ENCODE measurements at regions not wholly inside any gene's neighbourhood (a gene's known extent, or its start where the extent isn't known, plus 50 kb on each side); places are given as distances from the start of the nearest gene placed in this dataset.

GRCh38 chr12:63323942-63324341 lies 172.9 kb upstream of the AVPR1A start (continued):
- no peak for TF ChIP-seq PBX3 (IDR thresholded peaks at IDR 0.05; ENCODE audit: insufficient replicate concordance, low read depth, low read length)

GRCh38 chr12:63321373-63321772 lies 170.4 kb upstream of the AVPR1A start:
- no peaks in the 10 kb centered on the region for H3K4me1 ChIP-seq (ENCODE audit: control insufficient read depth, insufficient read depth, low read length)
- RAD21 ChIA-PET (ENCODE audit: unreplicated experiment), result no interaction called here
- H3K9me3 ChIP-seq (replicated peaks; ENCODE audit: control insufficient read depth, insufficient read depth, low read length), result no peaks in the 10 kb centered on the region
- FAIRE-seq, result no peak
- no peaks in the 10 kb centered on the region for H3K27me3 ChIP-seq (replicated peaks in 1 of 2; ENCODE audit: control insufficient read depth in 2 of 2, insufficient read depth in 2 of 2, low read length in 1 of 2)
- intact Hi-C loops (cut with micrococcal nuclease; ENCODE audit: unreplicated experiment) (no loop called here), in situ Hi-C loops (cut with MboI) (no loop called here)
- WGBS (ENCODE audit: insufficient coverage, insufficient replicate concordance, low lambda C conversion rate, missing lambda C conversion rate), result 0% methylated on average over 2 of the region's 2 CpGs
- DNase-seq (ENCODE audit: low read depth, low spot score), result no peak
- H3K27ac ChIP-seq (ENCODE audit: control insufficient read depth, insufficient read depth), result no peak overlapping the region
- H2AFZ ChIP-seq (ENCODE audit: control insufficient read depth, low read depth, low read length), result no peak overlapping the region
- no peak for TF ChIP-seq STAT1 (conservative IDR thresholded peaks at IDR 0.05)
- TF ChIP-seq EZH2 (IDR thresholded peaks at IDR 0.05; ENCODE audit: borderline replicate concordance, control insufficient read depth, low read depth, low read length), result no peak
- no peak for TF ChIP-seq BHLHE40 (IDR thresholded peaks at IDR 0.05; ENCODE audit: borderline replicate concordance in 1 of 2, low read depth in 2 of 2, low read length in 1 of 2)
- TF ChIP-seq PRDM15 (CRISPR knock-in tag; IDR thresholded peaks at IDR 0.05), result no peak
- no peak for TF ChIP-seq EP300 (IDR thresholded peaks at IDR 0.05; ENCODE audit: borderline replicate concordance in 1 of 2, control insufficient read depth in 1 of 2, low read depth in 2 of 2, low read length in 2 of 2)
- TF ChIP-seq NFYB (IDR thresholded peaks at IDR 0.05; ENCODE audit: insufficient read depth, low read depth, low read length), result no peak
- no peak for TF ChIP-seq FOXK2 (IDR thresholded peaks at IDR 0.05)
- TF ChIP-seq NKRF (conservative IDR thresholded peaks at IDR 0.05), result no peak
- TF ChIP-seq MTA3 (IDR thresholded peaks at IDR 0.05; ENCODE audit: borderline replicate concordance, low read length), result no peak
- TF ChIP-seq IKZF1 (conservative IDR thresholded peaks at IDR 0.05), result no peak
- TF ChIP-seq SMC3 (IDR thresholded peaks at IDR 0.05; ENCODE audit: borderline replicate concordance, low read length), result no peak
- TF ChIP-seq TAF1 (IDR thresholded peaks at IDR 0.05; ENCODE audit: borderline replicate concordance, low read depth, low read length), result no peak
- no peak for TF ChIP-seq GABPA (IDR thresholded peaks at IDR 0.05; ENCODE audit: low read depth)
- no peak for TF ChIP-seq MTA2 (IDR thresholded peaks at IDR 0.05; ENCODE audit: low read depth)
- no TSS peak for BruUV-seq (replicated peaks)
- POLR2A ChIA-PET, result no interaction called here
- no peaks in the 10 kb centered on the region for H3K79me2 ChIP-seq (ENCODE audit: control insufficient read depth, insufficient read depth, low read length)
- CTCF ChIA-PET, result no interaction called here
- SMC1A ChIA-PET (ENCODE audit: uncharacterized antibody, unreplicated experiment), result interaction anchor here (0.6 kb wide), 1 partner anchor 649 kb away, joined by 3 read pairs; no protein-coding TSS in a partner anchor
- no peak overlapping the region for H3K4me2 ChIP-seq (ENCODE audit: control insufficient read depth, insufficient read depth)
- no peaks in the 10 kb centered on the region for H4K20me1 ChIP-seq (ENCODE audit: control insufficient read depth, insufficient read depth)
- ATAC-seq, result no peak
- no peak overlapping the region for H3K4me3 ChIP-seq
- no peak overlapping the region for H3K9ac ChIP-seq (ENCODE audit: control insufficient read depth, insufficient read depth, low read length)
- no peaks in the 10 kb centered on the region for H3K36me3 ChIP-seq (ENCODE audit: control insufficient read depth in 2 of 2, insufficient read depth in 2 of 2, low read length in 1 of 2)

Measured in GM12878 (cell line).